Fibroblast of skin of left quadriceps (primary cell): ENCODE measurements at regions not wholly inside any gene's neighbourhood (a gene's known extent, or its start where the extent isn't known, plus 50 kb on each side); places are given as distances from the start of the nearest gene placed in this dataset.
A peak's percentile ranks its signal among the peaks of the same experiment; 100 is the strongest.

Experiments used
- DNase-seq, 2 experiments: peaks; one replicate each; pipeline ENCODE4 v3.0.0-alpha.2; 2013; ENCODE audit warnings: low read depth in 2 of 2

DNA sequence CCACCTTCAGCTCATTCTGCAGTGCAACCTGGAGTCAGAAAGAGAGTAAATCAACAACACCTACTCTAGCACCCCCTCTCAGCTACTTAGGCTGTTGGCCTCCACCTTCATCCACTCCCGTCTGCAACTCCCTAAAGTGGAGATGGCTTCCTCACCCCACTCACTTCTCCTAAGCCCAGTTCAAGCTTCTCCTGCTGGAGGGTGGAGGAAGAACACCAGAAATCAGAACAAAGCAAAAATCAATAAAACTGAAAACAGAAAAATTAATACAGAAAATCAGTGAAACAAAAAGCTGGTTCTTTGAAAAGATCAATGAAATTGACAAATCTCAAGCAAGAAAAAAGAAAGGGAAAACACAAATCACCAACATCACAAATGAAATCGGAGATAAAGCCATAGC is 191.7 kb downstream of the ANAPC1 start:
- no peak for DNase-seq

DNA sequence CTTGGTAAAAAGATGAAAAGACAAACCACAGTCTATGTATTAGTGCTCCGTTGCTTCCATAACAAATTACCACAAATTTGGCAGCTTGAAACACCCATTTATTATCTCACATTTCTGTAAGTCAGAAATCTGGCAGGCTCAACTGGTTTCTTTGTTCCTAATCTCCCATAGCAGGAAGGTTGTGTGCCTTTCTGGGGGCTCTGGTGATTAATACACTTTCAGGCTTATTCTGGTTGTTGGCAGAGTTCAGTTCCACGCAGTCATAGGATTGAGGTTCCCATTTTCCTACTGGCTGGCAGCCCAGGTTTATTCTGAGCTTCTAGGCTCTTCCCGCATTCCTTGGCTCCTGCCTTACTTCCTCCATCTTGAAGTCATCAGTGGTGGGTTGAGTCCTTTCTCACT is 189.3 kb downstream of the ANAPC1 start:
- DNase-seq: peak; percentile 91

DNA sequence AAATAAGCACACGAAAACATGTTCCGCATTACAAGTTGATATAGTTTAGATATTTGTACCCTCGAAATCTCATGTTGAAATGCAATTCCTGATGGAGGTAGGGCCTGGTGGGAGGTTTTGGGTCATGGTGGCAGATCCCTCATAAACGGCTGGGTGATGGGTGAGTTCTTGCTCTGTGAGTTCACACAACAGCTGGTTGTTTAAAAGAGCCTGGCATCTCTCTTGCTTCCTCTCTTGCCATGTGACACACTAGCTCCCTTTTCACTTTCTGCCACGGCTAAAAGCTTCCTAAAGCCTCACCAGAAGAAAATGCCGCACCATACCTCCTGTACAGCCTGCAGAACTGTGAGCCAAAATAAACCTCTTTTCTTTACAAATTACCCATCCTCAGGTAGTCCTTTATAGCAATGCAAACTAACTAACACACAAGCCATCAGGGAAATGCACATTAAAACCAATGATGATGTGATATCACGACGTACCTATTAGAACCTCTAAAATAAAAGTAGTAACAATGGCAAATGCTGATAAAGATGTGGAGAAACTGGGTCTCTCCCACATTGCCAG is 188.5 kb downstream of the ANAPC1 start:
- no peak for DNase-seq

DNA sequence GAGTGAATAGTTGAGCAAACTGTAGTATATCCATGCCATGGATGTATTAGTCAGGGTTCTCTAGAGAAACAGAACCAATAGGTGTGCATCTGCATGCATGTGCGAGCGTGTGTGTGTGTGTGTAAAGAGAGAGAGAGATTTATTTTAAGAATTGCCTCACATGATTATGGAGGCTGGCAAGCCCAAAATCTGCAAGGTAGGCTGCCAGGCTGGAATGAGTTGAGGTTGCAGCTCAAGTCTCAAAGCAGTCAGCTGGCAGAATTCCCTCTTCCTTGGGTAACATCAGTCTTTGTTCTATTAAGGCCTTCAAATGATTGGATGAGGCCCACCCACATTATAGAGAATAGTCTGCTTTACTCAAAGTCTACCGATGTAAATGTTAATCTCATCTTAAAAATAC is 187.8 kb downstream of the ANAPC1 start:
- DNase-seq: no peak

DNA sequence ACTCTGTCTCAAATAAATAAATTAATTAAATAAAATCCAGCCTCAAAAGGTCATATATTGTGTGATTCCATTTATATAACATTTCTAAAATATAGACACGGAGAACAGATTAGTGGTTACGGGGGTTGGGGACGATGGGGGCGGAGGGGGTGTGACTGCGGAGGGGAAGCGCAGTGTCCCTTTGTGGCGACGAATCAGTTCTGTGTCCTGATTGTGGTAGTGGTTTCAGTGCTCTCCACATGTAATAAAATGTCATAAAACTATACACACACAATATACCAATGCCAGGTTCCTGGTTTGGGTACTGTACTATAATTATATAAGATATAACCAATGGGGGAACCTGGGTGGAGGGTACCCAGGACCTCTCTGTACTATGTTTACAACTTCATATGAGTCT is 186.4 kb downstream of the ANAPC1 start:
- DNase-seq: no peak

DNA sequence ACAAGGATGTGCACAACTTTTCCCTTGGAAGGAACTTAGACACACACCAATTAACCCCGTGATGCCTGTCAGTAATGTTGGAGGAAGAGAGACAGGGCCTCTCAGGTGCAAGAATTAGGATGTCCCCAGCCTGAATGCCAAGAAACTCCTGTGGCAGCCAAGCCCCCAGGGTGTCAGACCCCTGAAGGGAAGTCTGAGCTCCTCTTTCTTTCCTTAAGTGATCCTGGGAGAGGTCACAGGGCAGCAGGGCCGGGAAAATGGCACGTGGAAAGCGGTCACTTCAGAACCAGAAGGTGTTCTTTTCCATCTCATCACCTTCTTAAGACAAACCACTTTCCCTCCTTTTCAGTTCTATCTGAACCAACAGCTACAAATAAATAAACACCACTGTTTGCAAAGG is 185.9 kb downstream of the ANAPC1 start:
- DNase-seq: no peak

DNA sequence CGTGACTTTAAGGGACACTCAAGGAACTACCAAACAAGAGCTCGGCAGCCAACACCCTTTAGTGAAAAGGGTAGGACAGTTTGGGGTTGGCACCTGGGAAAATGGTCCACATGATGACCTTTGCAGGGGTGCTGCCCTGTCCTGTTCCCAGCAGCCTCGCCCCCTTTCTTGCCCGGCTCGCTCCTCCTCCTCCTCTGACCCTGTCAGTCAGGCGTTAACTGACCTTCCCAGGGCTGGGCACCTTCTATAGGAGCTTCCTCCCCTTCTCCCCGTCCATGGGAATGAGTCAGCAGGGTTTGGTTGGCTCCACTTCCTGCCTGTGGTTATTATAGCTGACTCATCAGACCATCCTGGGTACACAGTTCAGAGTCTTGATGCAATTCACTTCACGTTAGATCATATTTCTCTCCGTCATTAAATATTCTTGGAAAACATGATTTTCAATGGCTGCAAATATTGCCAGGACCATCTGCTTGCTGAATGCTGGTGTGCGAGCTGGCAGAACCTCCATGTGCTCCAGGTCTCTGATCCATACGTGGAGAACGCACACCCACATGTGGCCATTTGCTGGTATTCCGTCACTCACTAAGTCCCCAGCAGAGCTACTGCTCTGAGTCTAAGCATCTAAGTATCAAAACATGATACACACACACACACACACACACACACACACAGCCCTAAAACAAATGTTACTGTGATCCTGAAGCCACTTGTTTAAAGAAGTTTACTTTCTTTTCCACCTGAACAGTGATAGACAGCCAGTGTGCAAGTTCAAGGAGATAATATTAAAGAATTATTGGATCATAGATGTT is 185.0 kb downstream of the ANAPC1 start:
- peak; percentile 97 to 98 for DNase-seq

DNA sequence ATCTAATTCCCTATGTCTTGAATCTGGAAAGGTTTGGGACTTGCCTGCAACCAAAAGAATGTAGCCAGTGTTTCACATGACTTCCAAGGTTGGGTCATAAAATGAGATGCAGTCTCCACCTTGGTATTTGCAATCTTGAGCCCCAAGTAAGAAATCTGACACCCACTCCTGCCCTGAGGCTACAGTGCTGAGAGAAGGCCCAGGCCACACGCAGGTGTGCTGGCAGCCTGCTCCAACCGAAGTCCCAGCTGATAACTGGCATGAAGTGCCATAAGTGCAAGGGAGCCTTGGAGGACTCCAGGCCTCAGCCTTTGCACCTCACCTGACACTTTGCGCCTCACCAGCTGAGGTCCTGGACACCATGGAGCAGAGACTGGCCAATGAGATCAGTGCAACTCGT is 182.7 kb downstream of the ANAPC1 start:
- no peak for DNase-seq

DNA sequence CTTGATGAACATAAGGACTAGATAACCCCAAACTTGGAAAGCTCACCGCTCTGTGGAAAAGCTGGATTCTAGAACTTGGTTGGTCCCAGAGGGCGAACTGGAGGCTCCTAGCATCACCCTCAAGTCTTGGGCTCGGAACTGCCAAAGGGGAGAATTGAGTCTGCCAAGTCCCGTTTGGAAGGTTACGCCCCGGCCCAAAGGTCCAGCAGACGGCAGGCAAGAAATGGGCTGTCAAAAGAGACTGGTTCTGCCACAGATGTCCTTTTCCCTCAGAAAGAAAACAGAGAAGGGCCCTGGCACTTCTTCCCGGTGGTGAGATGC is 182.2 kb downstream of the ANAPC1 start:
- DNase-seq: no peak

DNA sequence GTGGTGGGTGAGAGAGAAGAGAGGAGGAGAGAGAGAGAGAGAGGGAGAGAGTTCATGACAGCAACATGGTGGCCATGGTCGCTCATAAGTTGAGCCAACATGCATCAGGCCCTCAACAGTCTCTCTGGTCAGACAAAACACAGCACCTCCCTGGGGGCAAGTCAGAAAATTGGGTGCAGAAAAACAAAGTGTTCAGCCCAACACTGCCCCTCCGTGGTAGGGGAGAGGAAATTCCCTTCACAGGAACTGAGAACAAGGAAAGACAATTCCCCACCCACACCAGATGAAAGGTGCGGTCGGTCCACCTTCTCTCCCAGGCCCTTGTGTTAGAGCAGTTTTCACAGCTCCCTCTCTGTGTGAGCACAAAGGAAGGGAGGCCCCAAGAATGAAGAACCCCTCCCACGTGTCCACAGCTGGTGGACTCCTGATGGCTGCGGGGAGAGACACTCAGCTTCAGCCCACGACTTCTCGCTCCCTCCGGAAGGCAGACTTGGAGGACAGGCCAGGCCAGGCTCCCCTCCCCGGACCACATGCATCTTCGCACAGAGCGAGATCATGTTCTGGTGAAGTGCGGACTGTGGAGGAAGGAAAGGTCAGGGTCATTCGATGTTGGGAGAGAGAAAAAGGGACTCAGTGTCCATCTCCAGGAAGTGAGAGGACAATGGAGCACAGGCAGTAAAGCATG is 181.7 kb downstream of the ANAPC1 start:
- DNase-seq: no peak

DNA sequence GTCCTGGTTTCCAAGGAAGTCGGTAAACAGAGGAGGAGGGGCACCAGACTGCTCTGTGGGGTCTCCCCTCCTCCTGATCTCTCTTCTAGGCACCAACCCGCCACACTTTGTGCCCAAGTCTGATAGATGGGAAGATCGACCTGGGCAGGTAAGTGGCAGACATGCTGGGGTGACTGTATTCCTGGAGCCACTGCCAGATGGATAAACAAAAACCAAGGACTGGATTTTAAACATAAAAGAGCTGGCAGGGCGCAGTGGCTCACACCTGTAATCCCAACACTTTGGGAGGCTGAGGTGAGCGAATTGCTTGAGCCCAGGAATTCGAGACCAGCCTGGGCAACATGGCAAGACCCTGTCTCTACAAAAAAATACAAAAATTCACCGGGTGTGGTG is 181.2 kb downstream of the ANAPC1 start:
- DNase-seq: no peak

DNA sequence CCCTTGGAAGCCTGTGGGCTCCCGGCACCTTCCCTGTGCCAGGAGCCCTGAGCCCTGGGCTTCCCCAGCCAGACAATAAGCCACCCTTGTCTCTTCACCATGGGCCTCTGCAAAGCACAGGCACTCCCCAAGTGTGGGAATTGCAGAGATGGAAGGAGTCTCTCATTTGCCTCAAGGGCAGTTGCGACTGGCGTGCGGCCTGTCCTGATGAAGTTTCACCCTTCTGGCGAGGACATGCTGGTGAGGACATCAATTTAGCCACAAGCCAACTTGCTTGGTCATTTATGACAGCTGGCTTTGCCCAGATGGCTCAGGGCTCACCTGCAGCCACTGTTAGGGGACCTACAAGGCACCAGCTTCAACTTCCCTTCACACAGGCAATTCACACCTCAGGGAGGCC is 180.2 kb downstream of the ANAPC1 start:
- no peak for DNase-seq

DNA sequence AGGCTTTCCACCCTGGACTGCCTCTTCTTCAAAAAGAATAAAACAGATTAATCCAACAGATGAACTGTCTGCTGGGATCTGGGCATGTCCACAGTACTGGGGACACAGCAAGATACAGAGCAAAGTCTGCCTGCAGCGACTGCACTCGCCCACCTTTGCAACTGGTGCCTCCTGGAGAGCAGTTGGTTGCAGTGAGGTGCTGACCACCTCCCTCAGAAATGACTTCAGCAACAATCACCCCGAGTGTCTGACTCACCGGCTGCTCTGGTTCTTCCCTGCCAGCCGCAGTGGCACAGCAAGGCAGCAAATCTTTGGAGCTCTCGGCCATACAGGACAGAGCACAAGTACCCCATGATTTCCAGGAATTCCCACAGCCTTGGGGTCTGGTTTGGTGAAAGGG is 179.7 kb downstream of the ANAPC1 start:
- no peak for DNase-seq

DNA sequence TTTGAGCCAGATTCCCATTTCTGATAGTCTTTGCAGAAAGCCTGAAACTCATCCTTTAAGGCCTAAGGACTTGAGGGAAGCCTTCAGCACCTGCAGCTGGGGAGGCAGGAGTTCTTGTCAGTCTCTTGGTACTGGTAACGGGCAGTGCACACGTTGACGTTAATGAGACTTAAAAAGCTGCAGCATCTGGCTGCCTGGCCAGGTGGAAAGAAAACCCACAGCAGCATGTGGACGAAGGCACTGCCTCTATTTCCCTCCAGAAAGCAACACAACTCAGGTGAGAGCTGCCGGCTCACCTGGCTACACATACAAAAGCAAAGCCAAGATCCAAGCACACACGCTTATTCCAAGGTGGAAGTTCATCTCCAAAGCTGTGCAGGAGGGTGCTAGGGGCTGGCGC is 178.8 kb downstream of the ANAPC1 start:
- no peak for DNase-seq

DNA sequence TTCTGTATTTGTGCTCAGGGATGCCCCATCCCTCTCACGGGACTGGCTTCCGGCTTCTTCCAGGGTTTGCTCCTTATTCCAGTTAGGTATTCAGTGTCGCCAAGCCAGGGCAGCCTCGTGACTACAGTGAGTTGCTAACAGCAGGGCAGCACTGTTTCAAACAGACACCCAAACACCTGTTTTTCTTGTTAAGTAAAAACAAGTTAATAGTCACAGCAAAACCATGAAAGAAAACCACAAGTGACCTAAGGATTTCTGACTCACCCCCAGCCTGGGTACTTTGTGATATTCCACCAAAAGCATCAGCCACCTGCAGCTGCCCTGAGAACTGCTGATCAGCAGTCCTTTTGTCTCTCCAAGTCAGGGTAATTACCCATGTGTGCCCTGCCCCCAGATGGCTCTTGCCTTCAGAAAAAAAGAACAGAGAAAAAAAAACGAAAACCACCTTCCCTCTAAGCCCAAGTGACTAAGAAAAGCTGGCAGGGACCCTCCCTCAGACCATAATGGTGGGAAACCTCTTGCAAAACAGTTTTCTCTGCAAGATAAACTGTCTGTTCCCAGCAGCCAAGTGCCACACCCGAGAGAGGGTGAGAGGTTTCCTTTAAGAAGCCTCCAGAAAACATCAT is 178.2 kb downstream of the ANAPC1 start:
- DNase-seq: peak in 1 of 2 experiments; percentile 12

DNA sequence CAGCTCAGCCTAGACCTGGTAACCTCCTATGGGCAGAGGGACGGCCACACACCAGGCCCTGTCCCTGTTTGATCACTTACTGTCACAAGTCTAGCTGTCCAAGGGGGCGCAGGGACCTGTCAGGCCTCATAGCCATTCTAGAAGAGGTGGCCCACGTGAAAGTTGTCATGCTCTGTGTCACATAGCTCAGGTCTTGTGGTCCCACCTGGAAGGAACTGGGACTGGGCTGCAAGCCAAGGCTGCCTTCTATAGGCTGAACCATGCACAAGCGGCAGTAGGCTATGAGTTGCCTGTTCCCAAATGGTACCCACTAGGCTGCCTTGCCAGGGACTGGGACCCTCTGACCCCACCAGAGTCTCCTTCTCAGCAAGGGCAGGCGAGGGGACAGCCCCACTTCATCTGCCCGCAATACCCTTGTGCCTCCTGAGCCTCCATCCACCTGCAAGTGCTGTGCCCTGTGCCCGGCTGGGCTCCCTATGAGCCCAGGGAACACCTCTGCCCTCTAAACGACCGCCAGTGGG is 177.5 kb downstream of the ANAPC1 start:
- DNase-seq: no peak

DNA sequence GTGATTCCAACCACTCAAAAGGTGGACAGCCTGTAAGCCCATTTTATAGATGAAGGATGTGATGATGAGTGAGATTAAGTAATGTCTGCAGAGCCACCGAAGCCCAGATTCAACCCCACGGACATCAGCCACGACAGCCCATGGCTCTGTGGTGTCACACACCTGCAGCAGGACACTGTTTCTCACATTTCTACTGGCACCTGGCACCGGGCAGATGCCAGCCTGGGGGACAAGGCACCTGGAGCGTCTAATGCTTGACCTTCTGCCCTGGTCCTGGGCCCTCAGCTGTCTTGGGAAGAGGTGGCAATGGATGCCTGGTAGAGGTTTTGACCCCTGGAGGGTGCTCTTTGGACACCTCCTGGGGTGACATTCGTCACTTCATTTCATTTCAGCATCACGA is 176.3 kb downstream of the ANAPC1 start:
- DNase-seq: no peak

DNA sequence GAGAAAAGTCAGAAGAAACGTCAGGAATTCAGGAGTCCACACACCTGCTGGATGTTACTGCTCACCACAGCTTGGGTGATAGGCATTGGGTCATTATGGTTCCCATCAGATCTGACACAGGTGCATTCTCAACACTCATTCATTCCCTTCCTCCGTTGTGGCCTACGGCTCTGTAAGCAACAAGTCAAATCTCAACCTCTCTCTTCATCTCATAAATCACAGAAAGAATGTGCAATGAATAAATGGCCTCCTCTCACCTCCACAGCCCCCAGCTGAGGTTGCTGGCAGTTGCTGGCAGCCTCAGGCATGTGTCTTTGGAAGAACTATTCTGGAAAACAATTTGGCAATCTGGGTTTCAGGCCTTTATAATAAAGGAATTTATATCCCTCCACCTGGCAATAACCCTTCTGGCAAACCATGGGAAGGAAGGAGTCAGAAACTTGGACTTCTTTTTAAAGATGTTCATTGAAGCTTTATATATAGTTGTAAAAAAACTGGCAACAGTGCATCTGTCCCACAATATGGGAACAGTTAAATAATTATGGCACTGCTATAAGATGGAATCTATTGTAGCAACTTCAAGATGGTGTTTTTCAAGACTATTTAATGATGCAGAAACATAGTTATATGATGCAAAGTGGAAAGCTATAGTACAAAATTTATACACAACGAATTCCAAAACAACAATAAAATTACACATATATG is 175.4 kb downstream of the ANAPC1 start:
- DNase-seq: no peak

DNA sequence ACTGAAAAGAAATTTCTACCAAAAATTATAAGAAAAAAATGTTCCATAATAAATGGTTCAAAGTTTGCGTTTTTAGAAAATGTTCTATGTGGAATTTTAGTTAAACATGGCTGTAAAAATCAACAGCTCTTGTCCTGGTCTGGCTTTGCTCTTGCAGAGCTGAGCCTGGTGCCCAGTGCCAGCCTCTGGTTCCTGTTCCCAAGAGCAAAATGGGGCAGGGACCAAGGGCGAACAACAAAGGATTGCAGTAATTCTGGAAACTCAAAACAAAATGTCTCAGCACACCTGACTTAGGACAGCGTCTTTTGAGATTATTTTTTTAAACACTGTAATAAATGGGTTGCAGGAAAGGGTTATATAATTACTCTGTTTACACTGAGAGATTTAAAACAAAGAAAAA is 174.7 kb downstream of the ANAPC1 start:
- DNase-seq: no peak

DNA sequence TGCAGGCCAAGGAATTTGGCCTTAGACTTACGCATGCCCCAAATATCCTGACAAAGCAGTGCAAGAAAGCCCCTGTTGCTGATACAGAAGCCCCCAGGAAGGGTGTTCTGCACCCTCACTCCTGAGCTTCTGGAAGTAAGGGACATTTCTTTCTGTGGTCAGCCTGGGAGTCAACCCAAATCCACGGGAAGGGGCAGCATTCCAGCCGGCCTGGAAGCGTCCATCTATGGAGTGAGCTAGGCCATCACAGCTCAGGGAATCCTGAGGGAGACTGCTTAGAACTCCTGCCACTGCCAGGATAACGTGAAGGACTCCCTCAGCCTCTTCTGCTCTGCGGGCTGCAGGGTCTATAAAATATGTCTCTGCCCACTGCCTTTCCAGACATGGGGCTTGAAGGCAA is 173.9 kb downstream of the ANAPC1 start:
- no peak for DNase-seq

DNA sequence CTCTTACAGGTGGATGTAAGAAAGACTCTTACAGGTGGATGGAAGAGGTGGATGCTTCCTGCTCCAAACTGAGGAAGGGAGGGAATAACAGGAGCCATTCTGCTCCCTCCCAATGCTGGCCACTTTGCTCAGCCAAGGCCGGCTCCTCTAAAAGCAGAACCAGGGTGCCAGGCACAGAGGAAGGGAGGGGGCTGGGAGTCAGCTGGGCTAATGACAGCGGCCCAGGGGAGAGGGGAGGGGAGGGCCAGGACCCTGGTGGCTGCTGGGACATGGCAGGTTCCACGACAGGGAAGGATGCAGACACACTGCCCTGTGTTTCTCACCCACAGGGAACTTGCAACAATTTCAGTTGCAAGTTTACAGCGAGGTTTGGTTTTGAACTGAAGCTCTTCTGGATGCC is 173.4 kb downstream of the ANAPC1 start:
- DNase-seq: no peak

DNA sequence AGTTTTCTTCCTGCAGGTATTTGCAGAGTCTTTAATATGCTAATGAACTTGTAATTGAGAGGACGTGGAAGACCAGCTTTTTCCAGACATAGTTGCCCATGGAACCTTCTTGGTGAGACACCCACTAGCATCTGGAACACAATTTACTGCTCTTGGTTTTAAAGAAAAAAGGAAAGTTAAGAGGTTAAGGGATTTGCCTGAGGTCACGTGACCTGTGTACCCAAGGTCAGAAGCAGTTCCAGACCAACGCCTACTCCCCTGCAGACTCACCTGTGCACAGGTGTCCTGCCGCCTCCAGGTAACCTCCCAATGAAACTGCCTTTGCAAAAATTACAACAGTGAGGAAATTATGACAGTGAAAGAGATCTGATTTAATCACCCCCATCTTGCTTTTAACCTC is 172.7 kb downstream of the ANAPC1 start:
- DNase-seq: no peak
